COLO668 (cell line): ENCODE measurements at regions not wholly inside any gene's neighbourhood (a gene's known extent, or its start where the extent isn't known, plus 50 kb on each side); places are given as distances from the start of the nearest gene placed in this dataset.

Experiments used
- DNase-seq: peaks from one replicate; lab custom pipeline; 2025; ENCODE audit not compliant: unreplicated experiment; lab: John Stamatoyannopoulos, UW

- DNase-seq, result no peak
Measured at GRCh38 chr9:13369431-13369830, 89.9 kb upstream of the MPDZ start.

DNA sequence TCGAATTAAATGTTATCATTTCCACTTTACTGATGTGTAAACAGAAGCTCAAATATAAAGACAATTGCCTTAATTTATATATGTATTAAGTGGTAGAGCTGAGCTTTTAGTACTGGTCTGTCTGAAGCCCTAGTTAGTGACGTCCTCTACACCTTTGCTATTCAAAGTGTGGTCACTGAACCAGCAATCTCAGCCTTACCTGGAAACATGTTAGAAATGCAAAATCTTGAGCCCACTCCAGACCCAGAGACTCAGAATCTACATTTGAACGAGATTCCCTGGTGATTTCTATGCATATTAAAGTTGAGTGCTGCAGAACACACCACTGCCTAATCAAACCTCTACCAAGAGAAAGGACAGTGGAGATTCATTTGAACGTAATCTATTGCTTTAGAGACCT is 88.3 kb upstream of the MPDZ start:
- DNase-seq, result no peak

DNA sequence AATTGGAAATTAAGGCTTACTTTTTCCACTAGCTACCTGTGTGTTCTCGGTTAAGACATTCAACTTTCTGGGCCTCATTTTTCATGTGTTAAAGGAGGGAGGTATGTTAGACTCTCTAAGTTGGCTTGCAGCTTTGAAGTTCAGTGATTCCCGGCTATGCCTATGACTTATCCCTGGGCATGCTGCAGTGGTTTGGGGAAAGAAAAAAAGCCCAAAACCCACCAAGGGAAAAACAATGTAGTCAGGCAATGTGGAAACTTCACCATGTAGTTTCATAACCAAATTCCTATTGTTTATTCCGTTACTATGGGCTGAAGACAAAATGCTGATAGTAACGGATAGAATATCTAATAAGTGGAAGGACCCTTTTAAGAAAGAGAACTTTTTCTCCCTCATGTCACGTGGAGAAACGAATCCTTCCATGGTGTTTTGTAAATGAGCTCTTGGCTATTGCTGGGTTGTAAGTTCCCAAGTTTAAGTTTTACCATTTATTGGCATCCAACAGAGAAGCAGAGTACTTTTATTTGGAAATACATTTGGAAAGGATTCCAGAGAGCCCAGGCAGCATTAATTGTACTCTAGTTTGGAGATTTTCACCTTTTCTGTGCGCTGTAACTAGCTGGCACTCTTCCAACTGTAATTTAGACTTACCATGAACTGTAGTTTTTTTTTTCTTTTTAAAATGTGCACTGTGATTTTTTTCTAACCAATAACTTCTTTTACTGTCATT is 84.9 kb upstream of the MPDZ start:
- no peak for DNase-seq

- no peak for DNase-seq
Measured at GRCh38 chr9:13361076-13361475, 81.6 kb upstream of the MPDZ start.

- DNase-seq, result no peak
Measured at GRCh38 chr9:13360188-13360587, 80.7 kb upstream of the MPDZ start.

- DNase-seq, result no peak
Measured at GRCh38 chr9:13358128-13358527, 78.6 kb upstream of the MPDZ start.

DNA sequence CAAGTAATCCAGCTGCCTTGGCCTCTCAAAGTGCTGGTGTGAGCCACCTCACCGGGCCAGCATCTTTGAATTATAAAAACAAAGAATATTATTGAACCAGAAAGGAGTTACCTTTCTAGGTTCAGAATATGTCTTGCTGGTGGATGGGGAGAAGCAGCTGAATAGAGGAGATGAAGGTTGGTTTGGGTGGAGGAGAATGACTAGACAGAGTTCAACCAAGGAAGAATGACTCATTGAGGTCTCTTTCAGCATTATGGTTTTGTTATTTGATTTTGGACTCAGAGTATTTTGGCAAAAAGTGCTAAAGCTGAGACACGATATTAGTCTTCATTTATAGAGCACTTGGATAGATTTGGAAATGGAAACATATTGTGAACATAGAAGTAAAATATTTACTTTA is 75.2 kb upstream of the MPDZ start:
- no peak for DNase-seq

- DNase-seq, result no peak
Measured at GRCh38 chr9:13352451-13352979, 73.0 kb upstream of the MPDZ start.

DNA sequence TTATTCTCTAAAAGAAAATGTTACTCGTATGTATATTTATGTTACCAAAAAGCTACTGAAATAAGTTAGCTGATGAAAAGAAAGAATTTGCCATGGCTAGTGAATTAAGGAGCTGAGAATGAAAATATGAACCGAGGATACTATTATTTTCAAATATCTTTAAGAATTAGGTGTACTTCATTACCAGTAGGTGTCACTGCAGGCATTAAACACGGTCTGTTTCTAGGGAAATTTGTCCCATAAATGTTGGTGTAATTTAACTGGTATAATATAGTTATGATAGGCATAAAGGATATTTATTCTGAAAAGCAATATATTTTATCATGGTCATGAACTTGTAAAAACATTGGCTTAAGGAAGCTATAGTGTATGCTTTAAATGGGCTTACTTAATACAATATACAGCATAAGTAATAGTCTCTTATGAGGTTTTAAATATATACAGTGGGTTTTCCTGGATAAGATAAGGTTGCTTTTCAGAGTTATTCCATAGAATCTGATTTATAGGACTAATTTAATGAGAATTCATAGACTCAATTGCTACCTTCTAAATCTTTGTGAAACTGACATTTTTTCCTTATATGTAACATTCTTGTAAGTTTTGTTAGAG is 72.4 kb upstream of the MPDZ start:
- no peak for DNase-seq

DNA sequence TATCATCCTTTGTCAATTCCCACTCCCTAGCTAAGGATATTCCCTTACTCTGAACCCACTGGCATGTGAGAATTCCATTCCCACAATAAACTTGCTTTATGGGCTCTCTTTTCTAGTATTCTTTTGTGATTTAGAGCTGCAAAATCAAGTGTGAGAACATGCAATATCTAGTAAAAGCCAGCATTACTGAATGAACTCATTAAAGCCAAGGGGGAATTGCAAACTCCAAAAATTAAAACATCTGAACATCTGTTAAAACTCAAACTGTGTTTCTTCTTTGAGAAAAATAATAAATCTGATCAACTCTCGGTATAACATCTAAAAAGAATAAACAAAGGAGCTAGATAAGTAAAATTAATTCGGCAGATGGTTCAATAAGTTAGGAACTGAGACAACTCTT is 53.1 kb upstream of the MPDZ start:
- DNase-seq, result no peak

DNA sequence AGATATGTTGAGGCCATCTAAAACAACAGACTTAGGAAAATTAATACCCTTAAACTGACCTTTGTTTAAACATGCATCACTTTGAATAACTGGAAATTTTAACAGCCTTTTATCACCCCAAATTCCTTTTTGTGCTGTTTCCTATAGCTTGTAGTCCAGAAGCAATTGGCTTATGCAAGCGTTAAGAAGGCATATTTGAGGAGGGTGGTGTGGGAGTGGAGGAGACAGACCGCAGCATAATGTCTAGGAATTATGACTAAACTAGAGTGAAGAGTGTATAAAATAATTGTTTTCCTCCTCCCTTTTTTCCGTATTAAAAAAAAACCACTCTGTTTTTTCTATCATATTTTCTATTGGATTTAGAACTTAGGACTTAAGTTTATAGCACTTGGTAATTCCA is 51.8 kb upstream of the MPDZ start:
- no peak for DNase-seq

DNA sequence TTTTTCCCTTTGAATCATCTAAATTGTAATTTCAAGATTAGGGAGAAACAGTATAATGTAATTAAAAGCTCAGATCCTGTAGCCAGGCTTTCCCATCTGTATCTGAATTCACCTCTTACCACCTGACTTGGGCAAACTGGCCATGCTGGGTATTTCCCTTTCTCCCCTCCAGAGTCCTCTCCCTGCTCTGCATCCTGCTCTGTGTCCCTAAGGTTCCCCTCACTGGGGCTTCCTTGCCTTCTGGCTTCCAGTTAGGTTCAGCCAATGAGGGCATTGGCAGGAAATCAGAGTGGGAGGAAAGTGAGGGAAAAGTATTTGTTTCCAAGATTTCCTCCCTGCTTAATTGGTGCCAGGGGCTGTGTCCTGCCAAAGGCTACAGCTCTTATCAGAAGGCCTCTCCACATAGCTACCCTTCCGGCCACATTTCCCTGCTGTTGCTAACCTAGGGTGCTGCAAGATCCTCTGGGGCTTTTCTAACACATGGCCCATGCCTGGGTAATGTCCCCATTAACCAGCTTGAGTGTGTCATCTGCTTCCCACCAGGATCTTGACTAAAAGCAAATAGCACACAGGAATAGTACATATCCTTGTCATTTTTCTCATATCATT is 51.0 kb upstream of the MPDZ start:
- no peak for DNase-seq
